T-helper 2 cell (primary cell): ENCODE measurements at regions not wholly inside any gene's neighbourhood (a gene's known extent, or its start where the extent isn't known, plus 50 kb on each side); places are given as distances from the start of the nearest gene placed in this dataset.
"Not testable (repeated sequence)": the region's sequence is repeated elsewhere in the genome, so short reads cannot be mapped to it uniquely, and the experiment has no call there.

Experiments used
- DNase-seq, 5 experiments: peaks; one replicate each; pipeline versions ENCODE4 v3.0.0 to v3.0.0-alpha.2; 2012 to 2022

- no peak for DNase-seq
Measured at GRCh38 chr9:20237686-20238085, 384.6 kb downstream of the MLLT3 start.

GRCh38 chr9:20236676-20237075 is 385.6 kb downstream of the MLLT3 start:
- no peak for DNase-seq

GRCh38 chr9:20235206-20235605 is 387.1 kb downstream of the MLLT3 start:
- not testable (repeated sequence) for DNase-seq

GRCh38 chr9:20228096-20228495 is 394.2 kb downstream of the MLLT3 start:
- DNase-seq, result no peak

GRCh38 chr9:20227166-20227874 is 395.0 kb downstream of the MLLT3 start:
- no peak for DNase-seq

- no peak for DNase-seq
Measured at GRCh38 chr9:20226345-20226744, 396.0 kb downstream of the MLLT3 start.

- DNase-seq, result no peak
Measured at GRCh38 chr9:20225826-20226225, 396.5 kb downstream of the MLLT3 start.

GRCh38 chr9:20224756-20225155 is 397.5 kb downstream of the MLLT3 start:
- DNase-seq, result no peak

- no peak for DNase-seq
Measured at GRCh38 chr9:20220286-20220685, 402.0 kb downstream of the MLLT3 start.

GRCh38 chr9:20219437-20219836 is 402.9 kb downstream of the MLLT3 start:
- DNase-seq, result no peak

GRCh38 chr9:20217596-20217995 is 404.7 kb downstream of the MLLT3 start:
- no peak for DNase-seq

- no peak for DNase-seq
Measured at GRCh38 chr9:20216438-20216837, 405.9 kb downstream of the MLLT3 start.

- DNase-seq, result no peak
Measured at GRCh38 chr9:20215552-20215951, 406.7 kb downstream of the MLLT3 start.

GRCh38 chr9:20212806-20213205 is 409.5 kb downstream of the MLLT3 start:
- DNase-seq, result no peak

- peak in 3 of 5 experiments; percentile 6 to 40 (median 37) for DNase-seq
Measured at GRCh38 chr9:20209391-20210340, 412.6 kb downstream of the MLLT3 start.

GRCh38 chr9:20208961-20209371 is 413.3 kb downstream of the MLLT3 start:
- DNase-seq, result peak in 1 of 5 experiments; percentile 43

GRCh38 chr9:20208226-20208625 is 414.1 kb downstream of the MLLT3 start:
- no peak for DNase-seq

GRCh38 chr9:20207176-20207575 is 415.1 kb downstream of the MLLT3 start:
- DNase-seq, result no peak

GRCh38 chr9:20205821-20206220 is 416.5 kb downstream of the MLLT3 start:
- DNase-seq, result no peak

- DNase-seq, result no peak
Measured at GRCh38 chr9:20200991-20201431, 412.2 kb upstream of the SLC24A2 start.

- DNase-seq, result no peak
Measured at GRCh38 chr9:20200581-20200980, 411.7 kb upstream of the SLC24A2 start.

GRCh38 chr9:20199111-20199510 is 410.3 kb upstream of the SLC24A2 start:
- no peak for DNase-seq

- no peak for DNase-seq
Measured at GRCh38 chr9:20197976-20198685, 409.3 kb upstream of the SLC24A2 start.
